HG02642 (cell line): ENCODE measurements at regions not wholly inside any gene's neighbourhood (a gene's known extent, or its start where the extent isn't known, plus 50 kb on each side); places are given as distances from the start of the nearest gene placed in this dataset.

ENCODE experiments used
- ATAC-seq: cut with Tn5 transposase; IDR thresholded peaks from one replicate; pipeline ENCODE4 v1.9.1; 2021; ENCODE audit warnings: mild to moderate bottlenecking; ENCODE audit not compliant: unreplicated experiment, poor library complexity

GRCh38 chr1:67580691-67581403 is 104.2 kb upstream of the GADD45A start:
- no peak for ATAC-seq

GRCh38 chr1:67582625-67583461 is 102.2 kb upstream of the GADD45A start:
- no peak for ATAC-seq

GRCh38 chr1:67583462-67583950 is 101.5 kb upstream of the GADD45A start:
- ATAC-seq = no peak

GRCh38 chr1:67584938-67585337 is 100.1 kb upstream of the GADD45A start:
- no peak for ATAC-seq

- ATAC-seq = no peak
These were observed 98.4 kb upstream of the GADD45A start for GRCh38 chr1:67586596-67586995.

- no peak for ATAC-seq
These were observed 96.7 kb upstream of the GADD45A start for GRCh38 chr1:67588178-67588855.

GRCh38 chr1:67589519-67590233 is 95.3 kb upstream of the GADD45A start:
- no peak for ATAC-seq

- ATAC-seq = no peak
These were observed 94.7 kb upstream of the GADD45A start for GRCh38 chr1:67590329-67590728.

- no peak for ATAC-seq
These were observed 90.2 kb upstream of the GADD45A start for GRCh38 chr1:67594764-67595163.

GRCh38 chr1:67596674-67597073 is 88.3 kb upstream of the GADD45A start:
- no peak for ATAC-seq

- ATAC-seq = no peak
These were observed 87.7 kb upstream of the GADD45A start for GRCh38 chr1:67597336-67597735.

- no peak for ATAC-seq
These were observed 85.9 kb upstream of the GADD45A start for GRCh38 chr1:67599085-67599484.

- ATAC-seq = no peak
These were observed 83.5 kb upstream of the GADD45A start for GRCh38 chr1:67601539-67601938.

GRCh38 chr1:67601955-67602354 is 83.0 kb upstream of the GADD45A start:
- ATAC-seq = no peak

- ATAC-seq = no peak
These were observed 80.2 kb upstream of the GADD45A start for GRCh38 chr1:67604778-67605177.

GRCh38 chr1:67605209-67605780 is 79.7 kb upstream of the GADD45A start:
- no peak for ATAC-seq

GRCh38 chr1:67607286-67607685 is 77.7 kb upstream of the GADD45A start:
- ATAC-seq = no peak

GRCh38 chr1:67607699-67608098 is 77.3 kb upstream of the GADD45A start:
- ATAC-seq = no peak

- ATAC-seq = peak; percentile 10
These were observed 76.1 kb upstream of the GADD45A start for GRCh38 chr1:67608661-67609576.
